ENCODE measurements at regions not wholly inside any gene's neighbourhood (a gene's known extent, or its start where the extent isn't known, plus 50 kb on each side); places are given as distances from the start of the nearest gene placed in this dataset.

GRCh38 chr5:81820318-81820636 lies 69.4 kb upstream of the SSBP2 start:
- Mint-ChIP-seq H3K27ac (ENCODE audit: unreplicated experiment) (no peak overlapping the region), H3K4me3 (no peak overlapping the region)

DNA sequence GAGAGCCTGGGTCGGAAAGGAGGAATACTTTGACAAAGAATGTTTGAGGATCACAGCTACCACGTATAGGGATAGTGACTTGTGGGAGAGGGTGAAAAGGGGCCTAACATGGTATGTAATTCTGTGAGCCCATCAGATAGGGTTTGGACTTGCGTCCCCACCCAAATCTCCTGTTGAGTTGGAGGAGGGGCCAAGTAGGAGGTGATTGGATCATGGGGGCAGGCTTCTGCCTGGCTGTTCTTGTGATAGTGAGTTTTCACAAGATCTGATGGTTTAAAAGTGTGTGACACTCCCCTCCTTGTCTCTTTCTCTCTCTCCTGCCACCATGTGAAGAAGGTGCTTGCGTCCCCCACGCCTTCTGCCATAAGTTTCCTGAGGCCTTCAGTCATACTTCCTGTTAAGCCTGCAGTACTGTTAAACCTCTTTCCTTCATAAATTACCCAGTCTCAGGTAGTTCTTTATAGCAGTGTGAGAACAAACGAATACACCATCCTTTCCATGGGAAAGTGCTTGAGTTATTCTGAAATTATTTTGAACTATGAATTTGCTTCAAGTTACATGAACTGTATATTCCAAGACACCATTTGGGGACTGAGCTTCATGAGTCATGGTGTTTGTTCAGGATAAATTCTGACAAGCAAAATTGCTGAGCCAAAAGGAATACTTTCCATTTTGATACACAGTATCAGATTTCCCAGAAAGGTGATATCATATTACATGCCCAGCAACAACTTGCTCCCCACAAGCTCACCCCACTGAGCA lies 68.8 kb upstream of the SSBP2 start:
- no peaks in the 10 kb centered on the region for H3K36me3 Mint-ChIP-seq (ENCODE audit: low read depth)
- TF ChIP-seq CTCF (conservative IDR thresholded peaks at IDR 0.05) = no peak
- H3K4me1 Mint-ChIP-seq = no peaks in the 10 kb centered on the region
- no peaks in the 10 kb centered on the region for H3K27me3 Mint-ChIP-seq (ENCODE audit: low read depth)
- H3K27ac Mint-ChIP-seq (ENCODE audit: unreplicated experiment) = no peak overlapping the region
- H3K4me3 Mint-ChIP-seq = no peak overlapping the region
- peaks cover 2% of the 10 kb centered on the region for H3K9me3 Mint-ChIP-seq
- DNase-seq (ENCODE audit: low read depth, low spot score) = no peak

More at GRCh38 chr5:81820318-81820636, 69.4 kb upstream of the SSBP2 start:
- no peaks in the 10 kb centered on the region for H3K36me3 Mint-ChIP-seq (ENCODE audit: low read depth)
- no peaks in the 10 kb centered on the region for H3K4me1 Mint-ChIP-seq
- H3K9me3 Mint-ChIP-seq = peaks cover 4% of the 10 kb centered on the region
- TF ChIP-seq CTCF (conservative IDR thresholded peaks at IDR 0.05) = no peak
- DNase-seq (ENCODE audit: low read depth, low spot score) = no peak
- H3K27me3 Mint-ChIP-seq (ENCODE audit: low read depth) = no peaks in the 10 kb centered on the region

GRCh38 chr5:81817980-81818379 lies 67.1 kb upstream of the SSBP2 start:
- no peak overlapping the region for H3K27ac Mint-ChIP-seq (ENCODE audit: unreplicated experiment)
- H3K9me3 Mint-ChIP-seq = no peaks in the 10 kb centered on the region
- no peak for DNase-seq (ENCODE audit: low read depth, low spot score)

DNA sequence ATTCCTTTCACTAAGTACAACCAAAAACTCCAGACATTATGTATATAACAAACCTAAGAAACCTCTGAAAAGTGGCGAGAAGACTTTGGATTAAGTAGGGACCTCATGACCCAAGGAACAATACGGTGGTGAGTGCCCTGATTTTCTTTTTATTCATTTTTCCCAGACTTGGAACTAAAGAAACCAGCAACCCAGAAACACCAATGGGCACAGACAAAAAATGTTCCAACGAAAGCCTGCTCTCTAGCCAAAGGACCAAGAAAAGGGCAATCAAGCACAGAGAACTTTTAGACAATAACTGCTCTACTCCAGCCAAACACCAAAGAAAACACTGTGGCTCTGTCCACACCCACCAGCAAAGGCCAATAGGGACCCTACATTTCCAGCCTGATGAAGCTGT lies 66.2 kb upstream of the SSBP2 start:
- no peak overlapping the region for H3K27ac Mint-ChIP-seq (ENCODE audit: unreplicated experiment)
- H3K4me3 Mint-ChIP-seq = no peak overlapping the region
- no peak for DNase-seq (ENCODE audit: low read depth, low spot score)
- no peaks in the 10 kb centered on the region for H3K9me3 Mint-ChIP-seq
- no peak for TF ChIP-seq CTCF (conservative IDR thresholded peaks at IDR 0.05)
- H3K27me3 Mint-ChIP-seq (ENCODE audit: low read depth) = no peaks in the 10 kb centered on the region
- H3K36me3 Mint-ChIP-seq (ENCODE audit: low read depth) = no peaks in the 10 kb centered on the region
- no peaks in the 10 kb centered on the region for H3K4me1 Mint-ChIP-seq

More at GRCh38 chr5:81817980-81818379, 67.1 kb upstream of the SSBP2 start:
- no peaks in the 10 kb centered on the region for H3K27me3 Mint-ChIP-seq (ENCODE audit: low read depth)
- H3K36me3 Mint-ChIP-seq (ENCODE audit: low read depth) = no peaks in the 10 kb centered on the region
- TF ChIP-seq CTCF (conservative IDR thresholded peaks at IDR 0.05) = no peak
- no peak overlapping the region for H3K4me3 Mint-ChIP-seq
- no peaks in the 10 kb centered on the region for H3K4me1 Mint-ChIP-seq

DNA sequence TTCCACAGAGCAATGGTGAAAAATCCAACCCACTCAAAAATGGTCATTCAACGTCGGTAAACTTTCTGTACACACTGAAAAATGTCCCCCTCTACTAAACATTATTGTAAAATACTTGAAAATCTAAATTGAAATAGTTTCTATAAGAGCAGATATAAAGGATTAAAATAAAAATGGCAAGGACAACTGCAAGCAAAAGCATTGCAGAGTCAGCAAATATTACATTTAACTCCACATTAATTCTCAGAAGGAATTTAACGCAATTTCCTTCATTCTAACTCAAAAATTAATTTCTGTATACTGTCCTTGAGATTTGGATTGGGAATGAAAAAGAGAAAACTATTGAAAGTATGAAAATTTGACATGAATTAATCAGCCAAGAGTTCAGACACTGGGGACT lies 64.4 kb upstream of the SSBP2 start:
- no peak for DNase-seq (ENCODE audit: low read depth, low spot score)
- H3K4me1 Mint-ChIP-seq = no peaks in the 10 kb centered on the region
- no peaks in the 10 kb centered on the region for H3K9me3 Mint-ChIP-seq
- no peak overlapping the region for H3K27ac Mint-ChIP-seq (ENCODE audit: unreplicated experiment)
- H3K4me3 Mint-ChIP-seq = no peak overlapping the region
- H3K27me3 Mint-ChIP-seq (ENCODE audit: low read depth) = no peaks in the 10 kb centered on the region
- no peak for TF ChIP-seq CTCF (conservative IDR thresholded peaks at IDR 0.05)
- H3K36me3 Mint-ChIP-seq (ENCODE audit: low read depth) = no peaks in the 10 kb centered on the region
